Vagina (tissue), 2 donors: ENCODE measurements at regions not wholly inside any gene's neighbourhood (a gene's known extent, or its start where the extent isn't known, plus 50 kb on each side); places are given as distances from the start of the nearest gene placed in this dataset.

Source experiments
- CTCF ChIP-seq, 3 experiments: fragments of 450-650 bp in 2 of 3; fragments of 200-600 bp in 1 of 3; sonication (generic) in 1 of 3; IDR thresholded peaks; one replicate each; pipeline ENCODE4 v1.5.1; 2017 to 2019; ENCODE audit warnings: antibody characterized with exemption in 3 of 3, mild to moderate bottlenecking in 2 of 3, moderate library complexity in 2 of 3
- POLR2A ChIP-seq, 2 donors: fragments of 450-650 bp; IDR thresholded peaks; one replicate each; pipeline ENCODE4 v1.6.1; 2017; ENCODE audit warnings: antibody characterized with exemption in 2 of 2, mild to moderate bottlenecking in 2 of 2, moderate library complexity in 2 of 2

GRCh38 chr5:68426586-68426985 lies 211.0 kb downstream of the PIK3R1 start:
- TF ChIP-seq CTCF (IDR thresholded peaks at IDR 0.05) (no peak), POLR2A (IDR thresholded peaks at IDR 0.05) (no peak)
